ENCODE measurements at regions not wholly inside any gene's neighbourhood (a gene's known extent, or its start where the extent isn't known, plus 50 kb on each side); places are given as distances from the start of the nearest gene placed in this dataset.
"Not testable (repeated sequence)": the region's sequence is repeated elsewhere in the genome, so short reads cannot be mapped to it uniquely, and the experiment has no call there.

GRCh38 chr1:61556631-61557030, 168.3 kb downstream of the TM2D1 start:
- peaks cover 0 to 13% (median 8%) of the 10 kb centered on the region in 8 donors for H3K9me3 ChIP-seq
- no peaks in the 10 kb centered on the region for H3K36me3 ChIP-seq
- TF ChIP-seq POLR2AphosphoS5 (IDR thresholded peaks at IDR 0.05) (no peak), CTCF (IDR thresholded peaks at IDR 0.05 in 8 of 11, conservative IDR thresholded peaks at IDR 0.05 in 3 of 11) (no peak), POLR2A (IDR thresholded peaks at IDR 0.05) (no peak)
- 85 to 94% (median 86%) methylated on average over 3 of the region's 3 CpGs for WGBS, 5 donors
- intact Hi-C loops (cut with DNase I; ENCODE audit: low total_unique reads): no loop called here
- no peaks in the 10 kb centered on the region for H3K4me1 ChIP-seq
- H3K27ac ChIP-seq: no peak overlapping the region
- no peaks in the 10 kb centered on the region for H3K27me3 ChIP-seq (replicated peaks in 1 of 7)
- no peak overlapping the region for H3K4me3 ChIP-seq
- no peak for DNase-seq

GRCh38 chr1:61552630-61553305, 172.2 kb downstream of the TM2D1 start:
- Histone ChIP-seq H3K9me3 (peaks cover 0 to 17% (median 8%) of the 10 kb centered on the region in 8 donors), H3K4me1 (no peaks in the 10 kb centered on the region), H3K4me3 (no peak overlapping the region), H3K27ac (no peak overlapping the region), H3K27me3 (replicated peaks in 1 of 7) (no peaks in the 10 kb centered on the region), H3K36me3 (no peaks in the 10 kb centered on the region)
- TF ChIP-seq POLR2A (IDR thresholded peaks at IDR 0.05): no peak
- no peak for TF ChIP-seq POLR2AphosphoS5 (IDR thresholded peaks at IDR 0.05)
- TF ChIP-seq CTCF (IDR thresholded peaks at IDR 0.05 in 8 of 11, conservative IDR thresholded peaks at IDR 0.05 in 3 of 11): no peak
- 88 to 95% (median 92%) methylated on average over 4 of the region's 4 CpGs for WGBS, 5 donors
- DNase-seq: no peak
- intact Hi-C loops (cut with DNase I; ENCODE audit: low total_unique reads): no loop called here

- DNase-seq; H3K27me3 ChIP-seq (replicated peaks in 1 of 7); H3K9me3 ChIP-seq; intact Hi-C loops (cut with DNase I; ENCODE audit: low total_unique reads); H3K27ac ChIP-seq; H3K4me1 ChIP-seq; H3K36me3 ChIP-seq; H3K4me3 ChIP-seq: not testable (repeated sequence)
- 87 to 95% (median 94%) methylated on average over 2 of the region's 2 CpGs for whole genome bisulfite sequencing, 5 donors
Measured at GRCh38 chr1:61547302-61547701, 177.6 kb downstream of the TM2D1 start.

GRCh38 chr1:61544870-61545269, 180.1 kb downstream of the TM2D1 start:
- intact Hi-C loops (cut with DNase I; ENCODE audit: low total_unique reads): not testable (repeated sequence)
- WGBS, 5 donors: 47 to 70% (median 65%) methylated on average over 2 of the region's 2 CpGs

DNA sequence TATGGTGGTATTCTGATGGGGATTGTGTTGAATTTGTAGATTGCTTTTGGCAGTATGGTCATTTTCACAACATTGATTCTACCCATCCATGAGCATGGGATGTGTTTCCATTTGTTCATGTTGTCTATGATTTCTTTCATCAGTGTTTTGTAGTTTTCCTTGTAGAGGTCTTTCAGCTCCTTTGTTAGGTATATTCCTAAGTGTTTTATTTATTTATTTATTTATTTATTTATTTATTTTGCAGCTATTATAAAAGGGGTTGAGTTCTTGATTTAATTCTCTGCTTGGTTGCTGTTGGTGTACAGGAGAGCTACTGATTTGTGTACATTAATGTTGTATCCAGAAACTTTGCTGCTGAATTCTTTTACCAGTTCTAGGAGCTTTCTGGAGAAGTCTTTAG, 181.4 kb downstream of the TM2D1 start:
- H3K4me3 ChIP-seq: not testable (repeated sequence)

More at GRCh38 chr1:61544870-61545269, 180.1 kb downstream of the TM2D1 start:
- not testable (repeated sequence) for H3K4me3 ChIP-seq; H3K9me3 ChIP-seq; H3K36me3 ChIP-seq; H3K4me1 ChIP-seq; H3K27ac ChIP-seq; H3K27me3 ChIP-seq (replicated peaks in 1 of 7); DNase-seq

More for the DNA sequence above, 181.4 kb downstream of the TM2D1 start:
- H3K27me3 ChIP-seq (replicated peaks in 1 of 7); H3K9me3 ChIP-seq; H3K36me3 ChIP-seq; intact Hi-C loops (cut with DNase I; ENCODE audit: low total_unique reads); H3K4me1 ChIP-seq; DNase-seq; H3K27ac ChIP-seq: not testable (repeated sequence)
